MCF 10A (cell line): ENCODE measurements at regions not wholly inside any gene's neighbourhood (a gene's known extent, or its start where the extent isn't known, plus 50 kb on each side); places are given as distances from the start of the nearest gene placed in this dataset.

Experiments used
- BruUV-seq: library from RNA; stranded (reverse); fragments of 400-500 nt; replicated peaks from 2 replicates; lab custom pipeline; 2021; lab: Mats Ljungman, UMichigan
- CTCF ChIA-PET: fragments of 300-600 bp; sonication (Branson Sonifier 250); formaldehyde crosslinking; extraction: SDS; loops from one replicate; lab custom pipeline; 2021; ENCODE audit warnings: antibody characterized with exemption, inconsistent platforms; lab: Yijun Ruan, JAX
- POLR2A ChIA-PET: fragments of 300-600, 350-650 bp; sonication (Branson Sonifier 250); formaldehyde crosslinking; extraction: SDS; loops from one replicate; lab custom pipeline; 2020; ENCODE audit warnings: antibody characterized with exemption, inconsistent platforms; lab: Yijun Ruan, JAX
- DNase-seq: peaks from one replicate; pipeline ENCODE4 v3.0.0-alpha.2; 2018; ENCODE audit not compliant: unreplicated experiment
- H3K27ac Mint-ChIP-seq: one replicate; pipeline ENCODE4 v1.8.0; 2022; ENCODE audit warnings: mild to moderate bottlenecking, low read depth, mixed read lengths; ENCODE audit not compliant: unreplicated experiment
- H3K27me3 Mint-ChIP-seq: one replicate; pipeline ENCODE4 v1.8.0; 2022; ENCODE audit warnings: mixed read lengths; ENCODE audit not compliant: insufficient read depth, unreplicated experiment
- H3K36me3 Mint-ChIP-seq: one replicate; pipeline ENCODE4 v1.8.0; 2022; ENCODE audit warnings: mild to moderate bottlenecking, moderate library complexity, mixed read lengths; ENCODE audit not compliant: insufficient read depth, unreplicated experiment
- H3K4me1 Mint-ChIP-seq: one replicate; pipeline ENCODE4 v1.8.0; 2022; ENCODE audit warnings: mixed read lengths; ENCODE audit not compliant: insufficient read depth, unreplicated experiment
- H3K4me3 Mint-ChIP-seq: one replicate; pipeline ENCODE4 v1.8.0; 2022; ENCODE audit warnings: mild to moderate bottlenecking, moderate library complexity, mixed read lengths; ENCODE audit not compliant: unreplicated experiment
- H3K9me3 Mint-ChIP-seq: one replicate; pipeline ENCODE4 v1.8.0; 2022; ENCODE audit warnings: mixed read lengths; ENCODE audit not compliant: unreplicated experiment
- intact Hi-C: fragments of 100-400 bp; cut with micrococcal nuclease; formaldehyde crosslinking; loops from 2 replicates; pipeline ENCODE4 v1.14.1; 2022
- TF ChIP-seq, protein P1 (sequence below): fragments of 200-600 bp; IDR thresholded peaks from one replicate; pipeline ENCODE4 v1.8.0; 2022; ENCODE audit warnings: antibody characterized with exemption, mild to moderate bottlenecking; ENCODE audit not compliant: unreplicated experiment

DNA sequence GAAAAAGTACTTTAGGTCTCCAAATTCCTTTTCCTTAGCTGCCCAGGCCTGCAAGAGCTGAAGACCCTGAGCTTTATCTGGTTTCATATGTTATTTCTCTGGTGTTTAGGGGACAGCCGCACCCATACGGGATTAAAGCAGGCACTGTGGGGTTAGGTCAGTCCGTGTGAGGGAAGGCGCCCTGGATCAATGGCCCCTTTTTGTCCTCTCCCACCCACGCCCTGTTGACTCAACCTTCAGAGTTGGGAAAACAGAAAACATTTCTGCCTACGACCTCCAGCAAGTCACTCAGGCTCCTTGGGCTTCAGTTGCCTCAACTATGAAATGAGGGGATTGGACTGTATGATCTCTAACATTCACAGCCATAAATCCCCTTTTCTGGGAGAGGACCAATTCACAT is 55.2 kb upstream of the BARX2 start:
- Mint-ChIP-seq H3K9me3 (no peaks in the 10 kb centered on the region), H3K27me3 (no peaks in the 10 kb centered on the region), H3K4me1 (no peaks in the 10 kb centered on the region), H3K36me3 (no peaks in the 10 kb centered on the region), H3K4me3 (no peak overlapping the region), H3K27ac (no peak overlapping the region)
- ChIA-PET POLR2A (interaction anchor here (0.6 to 1.0 kb wide), 2 partner anchors 15 to 39 kb away, joined by 3 read pairs; no protein-coding TSS in a partner anchor), CTCF (interaction anchor here (0.5 to 2.7 kb wide), 5 partner anchors 10 to 542 kb away, joined by 3 to 22 read pairs (median 3); no protein-coding TSS in a partner anchor)
- TF ChIP-seq, protein P1, sequence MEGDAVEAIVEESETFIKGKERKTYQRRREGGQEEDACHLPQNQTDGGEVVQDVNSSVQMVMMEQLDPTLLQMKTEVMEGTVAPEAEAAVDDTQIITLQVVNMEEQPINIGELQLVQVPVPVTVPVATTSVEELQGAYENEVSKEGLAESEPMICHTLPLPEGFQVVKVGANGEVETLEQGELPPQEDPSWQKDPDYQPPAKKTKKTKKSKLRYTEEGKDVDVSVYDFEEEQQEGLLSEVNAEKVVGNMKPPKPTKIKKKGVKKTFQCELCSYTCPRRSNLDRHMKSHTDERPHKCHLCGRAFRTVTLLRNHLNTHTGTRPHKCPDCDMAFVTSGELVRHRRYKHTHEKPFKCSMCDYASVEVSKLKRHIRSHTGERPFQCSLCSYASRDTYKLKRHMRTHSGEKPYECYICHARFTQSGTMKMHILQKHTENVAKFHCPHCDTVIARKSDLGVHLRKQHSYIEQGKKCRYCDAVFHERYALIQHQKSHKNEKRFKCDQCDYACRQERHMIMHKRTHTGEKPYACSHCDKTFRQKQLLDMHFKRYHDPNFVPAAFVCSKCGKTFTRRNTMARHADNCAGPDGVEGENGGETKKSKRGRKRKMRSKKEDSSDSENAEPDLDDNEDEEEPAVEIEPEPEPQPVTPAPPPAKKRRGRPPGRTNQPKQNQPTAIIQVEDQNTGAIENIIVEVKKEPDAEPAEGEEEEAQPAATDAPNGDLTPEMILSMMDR = no peak
- DNase-seq = no peak
- no TSS peak for BruUV-seq
- intact Hi-C loops = no loop called here

DNA sequence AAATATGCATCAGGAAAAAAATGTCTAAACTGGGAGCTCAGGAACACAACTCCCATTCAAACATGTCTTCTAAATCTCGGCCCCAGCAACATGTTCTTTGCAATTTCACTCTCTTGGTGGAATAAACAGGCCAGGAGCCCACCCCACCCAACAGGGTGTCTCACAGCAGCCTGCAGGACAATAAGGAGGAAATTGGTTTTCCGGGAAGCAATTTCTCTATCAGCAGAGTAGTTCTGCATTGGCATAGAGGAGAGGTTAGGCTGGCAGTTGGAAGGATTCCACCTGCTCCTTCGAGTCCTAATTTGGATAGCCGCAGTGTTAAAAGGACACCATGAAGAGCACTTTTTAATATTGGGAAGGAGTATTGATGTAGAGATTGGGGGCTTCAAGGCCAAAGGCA is 55.9 kb upstream of the BARX2 start:
- intact Hi-C loops = no loop called here
- H3K27ac Mint-ChIP-seq = no peak overlapping the region
- TF ChIP-seq, protein P1 = no peak
- H3K4me3 Mint-ChIP-seq = no peak overlapping the region
- POLR2A ChIA-PET = interaction anchor here (0.6 to 1.0 kb wide), 2 partner anchors 15 to 38 kb away, joined by 3 read pairs; no protein-coding TSS in a partner anchor
- H3K36me3 Mint-ChIP-seq = no peaks in the 10 kb centered on the region
- no peaks in the 10 kb centered on the region for H3K27me3 Mint-ChIP-seq
- no peak for DNase-seq
- H3K4me1 Mint-ChIP-seq = no peaks in the 10 kb centered on the region
- CTCF ChIA-PET = interaction anchor here (0.5 to 2.7 kb wide), 8 partner anchors 10 to 812 kb away, joined by 3 to 22 read pairs (median 4); no protein-coding TSS in a partner anchor
- H3K9me3 Mint-ChIP-seq = no peaks in the 10 kb centered on the region
- BruUV-seq = no TSS peak

GRCh38 chr11:129319201-129319600 is 56.4 kb upstream of the BARX2 start:
- no peak for DNase-seq
- no peaks in the 10 kb centered on the region for H3K27me3 Mint-ChIP-seq
- intact Hi-C loops = no loop called here
- no peaks in the 10 kb centered on the region for H3K9me3 Mint-ChIP-seq
- TF ChIP-seq, protein P1 = no peak
- no TSS peak for BruUV-seq
- H3K4me1 Mint-ChIP-seq = no peaks in the 10 kb centered on the region
- no peak overlapping the region for H3K4me3 Mint-ChIP-seq
- CTCF ChIA-PET = interaction anchor here (0.5 to 2.7 kb wide), 7 partner anchors 9 to 1532 kb away, joined by 3 to 22 read pairs (median 4); no protein-coding TSS in a partner anchor
- POLR2A ChIA-PET = interaction anchor here (0.5 to 0.6 kb wide), 2 partner anchors 313 to 717 kb away, joined by 3 read pairs; no protein-coding TSS in a partner anchor
- no peak overlapping the region for H3K27ac Mint-ChIP-seq
- no peaks in the 10 kb centered on the region for H3K36me3 Mint-ChIP-seq

- Mint-ChIP-seq H3K27me3 (no peaks in the 10 kb centered on the region), H3K9me3 (no peaks in the 10 kb centered on the region), H3K4me1 (no peaks in the 10 kb centered on the region), H3K36me3 (no peaks in the 10 kb centered on the region), H3K4me3 (no peak overlapping the region), H3K27ac (no peak overlapping the region)
- intact Hi-C loops = no loop called here
- no TSS peak for BruUV-seq
- peak; percentile 21 for DNase-seq
- TF ChIP-seq, protein P1 = no peak
- CTCF ChIA-PET = interaction anchor here (0.5 to 2.4 kb wide), 9 partner anchors 10 to 433 kb away, joined by 3 to 7 read pairs (median 3); partner anchors contain the start of gene BARX2
- POLR2A ChIA-PET = interaction anchor here (0.6 to 1.8 kb wide), 2 partner anchors 10 to 149 kb away, joined by 3 to 6 read pairs; no protein-coding TSS in a partner anchor
Observed at GRCh38 chr11:129317571-129317970, 58.1 kb upstream of the BARX2 start.
